ENCODE measurements at regions not wholly inside any gene's neighbourhood (a gene's known extent, or its start where the extent isn't known, plus 50 kb on each side); places are given as distances from the start of the nearest gene placed in this dataset.

- H3K36me3 ChIP-seq (ENCODE audit: control insufficient read depth in 3 of 3, insufficient read depth in 3 of 3, low read length in 3 of 3) = no peaks in the 10 kb centered on the region
- H3K4me1 ChIP-seq (ENCODE audit: control insufficient read depth in 3 of 3, insufficient read depth in 3 of 3, low read length in 3 of 3) = no peaks in the 10 kb centered on the region
- no peak overlapping the region for H3K27ac ChIP-seq (ENCODE audit: low read depth, low read length)
- no peak overlapping the region for H3K9ac ChIP-seq (ENCODE audit: low read depth in 1 of 3, low read length in 3 of 3)
- no peaks in the 10 kb centered on the region for H3K27me3 ChIP-seq (ENCODE audit: control insufficient read depth in 3 of 3, insufficient read depth in 3 of 3, low read length in 3 of 3)
- H3K4me3 ChIP-seq (ENCODE audit: low read length in 3 of 3) = no peak overlapping the region
- no peaks in the 10 kb centered on the region for H3K9me3 ChIP-seq (ENCODE audit: control insufficient read depth in 3 of 3, low read length in 3 of 3)
Measured at GRCh38 chrX:115940348-115940747, 230.2 kb upstream of the AGTR2 start.

GRCh38 chrX:115940888-115941332 lies 229.6 kb upstream of the AGTR2 start:
- Histone ChIP-seq H3K4me1 (ENCODE audit: control insufficient read depth in 3 of 3, insufficient read depth in 3 of 3, low read length in 3 of 3) (no peaks in the 10 kb centered on the region), H3K9me3 (ENCODE audit: control insufficient read depth in 3 of 3, low read length in 3 of 3) (no peaks in the 10 kb centered on the region), H3K9ac (ENCODE audit: low read depth in 1 of 3, low read length in 3 of 3) (peak overlapping the region in 1 of 3 donors; percentile 52), H3K27ac (ENCODE audit: low read depth, low read length) (no peak overlapping the region), H3K4me3 (ENCODE audit: low read length in 3 of 3) (peak overlapping the region in 1 of 3 donors; percentile 41), H3K36me3 (ENCODE audit: control insufficient read depth in 3 of 3, insufficient read depth in 3 of 3, low read length in 3 of 3) (no peaks in the 10 kb centered on the region), H3K27me3 (ENCODE audit: control insufficient read depth in 3 of 3, insufficient read depth in 3 of 3, low read length in 3 of 3) (no peaks in the 10 kb centered on the region)

GRCh38 chrX:115941388-115941787 lies 229.2 kb upstream of the AGTR2 start:
- Histone ChIP-seq H3K27ac (ENCODE audit: low read depth, low read length) (no peak overlapping the region), H3K36me3 (ENCODE audit: control insufficient read depth in 3 of 3, insufficient read depth in 3 of 3, low read length in 3 of 3) (no peaks in the 10 kb centered on the region), H3K4me3 (ENCODE audit: low read length in 3 of 3) (no peak overlapping the region), H3K4me1 (ENCODE audit: control insufficient read depth in 3 of 3, insufficient read depth in 3 of 3, low read length in 3 of 3) (no peaks in the 10 kb centered on the region), H3K9ac (ENCODE audit: low read depth in 1 of 3, low read length in 3 of 3) (no peak overlapping the region), H3K27me3 (ENCODE audit: control insufficient read depth in 3 of 3, insufficient read depth in 3 of 3, low read length in 3 of 3) (no peaks in the 10 kb centered on the region), H3K9me3 (ENCODE audit: control insufficient read depth in 3 of 3, low read length in 3 of 3) (no peaks in the 10 kb centered on the region)

- no peaks in the 10 kb centered on the region for H3K9me3 ChIP-seq (ENCODE audit: control insufficient read depth in 3 of 3, low read length in 3 of 3)
- no peaks in the 10 kb centered on the region for H3K4me1 ChIP-seq (ENCODE audit: control insufficient read depth in 3 of 3, insufficient read depth in 3 of 3, low read length in 3 of 3)
- H3K4me3 ChIP-seq (ENCODE audit: low read length in 3 of 3) = no peak overlapping the region
- peaks cover 0 to 8% (median 0%) of the 10 kb centered on the region in 3 donors for H3K27me3 ChIP-seq (ENCODE audit: control insufficient read depth in 3 of 3, insufficient read depth in 3 of 3, low read length in 3 of 3)
- H3K27ac ChIP-seq (ENCODE audit: low read depth, low read length) = no peak overlapping the region
- H3K9ac ChIP-seq (ENCODE audit: low read depth in 1 of 3, low read length in 3 of 3) = no peak overlapping the region
- H3K36me3 ChIP-seq (ENCODE audit: control insufficient read depth in 3 of 3, insufficient read depth in 3 of 3, low read length in 3 of 3) = no peaks in the 10 kb centered on the region
Measured at GRCh38 chrX:115946059-115946458, 224.5 kb upstream of the AGTR2 start.

- H3K4me1 ChIP-seq (ENCODE audit: control insufficient read depth in 3 of 3, insufficient read depth in 3 of 3, low read length in 3 of 3) = no peaks in the 10 kb centered on the region
- H3K27ac ChIP-seq (ENCODE audit: low read depth, low read length) = no peak overlapping the region
- H3K27me3 ChIP-seq (ENCODE audit: control insufficient read depth in 3 of 3, insufficient read depth in 3 of 3, low read length in 3 of 3) = peaks cover 0 to 8% (median 0%) of the 10 kb centered on the region in 3 donors
- no peak overlapping the region for H3K4me3 ChIP-seq (ENCODE audit: low read length in 3 of 3)
- no peaks in the 10 kb centered on the region for H3K9me3 ChIP-seq (ENCODE audit: control insufficient read depth in 3 of 3, low read length in 3 of 3)
- H3K36me3 ChIP-seq (ENCODE audit: control insufficient read depth in 3 of 3, insufficient read depth in 3 of 3, low read length in 3 of 3) = no peaks in the 10 kb centered on the region
- no peak overlapping the region for H3K9ac ChIP-seq (ENCODE audit: low read depth in 1 of 3, low read length in 3 of 3)
Measured at GRCh38 chrX:115948018-115948923, 222.3 kb upstream of the AGTR2 start.

- no peaks in the 10 kb centered on the region for H3K9me3 ChIP-seq (ENCODE audit: control insufficient read depth in 3 of 3, low read length in 3 of 3)
- no peaks in the 10 kb centered on the region for H3K36me3 ChIP-seq (ENCODE audit: control insufficient read depth in 3 of 3, insufficient read depth in 3 of 3, low read length in 3 of 3)
- no peak overlapping the region for H3K9ac ChIP-seq (ENCODE audit: low read depth in 1 of 3, low read length in 3 of 3)
- no peaks in the 10 kb centered on the region for H3K4me1 ChIP-seq (ENCODE audit: control insufficient read depth in 3 of 3, insufficient read depth in 3 of 3, low read length in 3 of 3)
- H3K4me3 ChIP-seq (ENCODE audit: low read length in 3 of 3) = no peak overlapping the region
- H3K27me3 ChIP-seq (ENCODE audit: control insufficient read depth in 3 of 3, insufficient read depth in 3 of 3, low read length in 3 of 3) = peaks cover 0 to 8% (median 0%) of the 10 kb centered on the region in 3 donors
- no peak overlapping the region for H3K27ac ChIP-seq (ENCODE audit: low read depth, low read length)
Measured at GRCh38 chrX:115949900-115950822, 220.4 kb upstream of the AGTR2 start.

- Histone ChIP-seq H3K27me3 (ENCODE audit: control insufficient read depth in 3 of 3, insufficient read depth in 3 of 3, low read length in 3 of 3) (peaks cover 0 to 4% (median 0%) of the 10 kb centered on the region in 3 donors), H3K27ac (ENCODE audit: low read depth, low read length) (no peak overlapping the region), H3K4me3 (ENCODE audit: low read length in 3 of 3) (no peak overlapping the region), H3K9ac (ENCODE audit: low read depth in 1 of 3, low read length in 3 of 3) (no peak overlapping the region), H3K4me1 (ENCODE audit: control insufficient read depth in 3 of 3, insufficient read depth in 3 of 3, low read length in 3 of 3) (no peaks in the 10 kb centered on the region), H3K36me3 (ENCODE audit: control insufficient read depth in 3 of 3, insufficient read depth in 3 of 3, low read length in 3 of 3) (no peaks in the 10 kb centered on the region), H3K9me3 (ENCODE audit: control insufficient read depth in 3 of 3, low read length in 3 of 3) (no peaks in the 10 kb centered on the region)
Measured at GRCh38 chrX:115952417-115953092, 218.0 kb upstream of the AGTR2 start.

GRCh38 chrX:115957862-115958490 lies 212.6 kb upstream of the AGTR2 start:
- Histone ChIP-seq H3K36me3 (ENCODE audit: control insufficient read depth in 3 of 3, insufficient read depth in 3 of 3, low read length in 3 of 3) (no peaks in the 10 kb centered on the region), H3K27me3 (ENCODE audit: control insufficient read depth in 3 of 3, insufficient read depth in 3 of 3, low read length in 3 of 3) (no peaks in the 10 kb centered on the region), H3K9ac (ENCODE audit: low read depth in 1 of 3, low read length in 3 of 3) (no peak overlapping the region), H3K4me3 (ENCODE audit: low read length in 3 of 3) (no peak overlapping the region), H3K4me1 (ENCODE audit: control insufficient read depth in 3 of 3, insufficient read depth in 3 of 3, low read length in 3 of 3) (no peaks in the 10 kb centered on the region), H3K9me3 (ENCODE audit: control insufficient read depth in 3 of 3, low read length in 3 of 3) (no peaks in the 10 kb centered on the region), H3K27ac (ENCODE audit: low read depth, low read length) (no peak overlapping the region)

GRCh38 chrX:115958687-115959359 lies 211.7 kb upstream of the AGTR2 start:
- Histone ChIP-seq H3K4me1 (ENCODE audit: control insufficient read depth in 3 of 3, insufficient read depth in 3 of 3, low read length in 3 of 3) (no peaks in the 10 kb centered on the region), H3K9ac (ENCODE audit: low read depth in 1 of 3, low read length in 3 of 3) (no peak overlapping the region), H3K27ac (ENCODE audit: low read depth, low read length) (no peak overlapping the region), H3K27me3 (ENCODE audit: control insufficient read depth in 3 of 3, insufficient read depth in 3 of 3, low read length in 3 of 3) (no peaks in the 10 kb centered on the region), H3K9me3 (ENCODE audit: control insufficient read depth in 3 of 3, low read length in 3 of 3) (no peaks in the 10 kb centered on the region), H3K36me3 (ENCODE audit: control insufficient read depth in 3 of 3, insufficient read depth in 3 of 3, low read length in 3 of 3) (no peaks in the 10 kb centered on the region), H3K4me3 (ENCODE audit: low read length in 3 of 3) (no peak overlapping the region)

All from skeletal muscle tissue (tissue), 3 donors.